GM21786 (cell line): ENCODE measurements at regions not wholly inside any gene's neighbourhood (a gene's known extent, or its start where the extent isn't known, plus 50 kb on each side); places are given as distances from the start of the nearest gene placed in this dataset.
"Not testable (repeated sequence)": the region's sequence is repeated elsewhere in the genome, so short reads cannot be mapped to it uniquely, and the experiment has no call there.

ENCODE experiments used
- ATAC-seq: cut with Tn5 transposase; IDR thresholded peaks from one replicate; pipeline ENCODE4 v1.9.1; 2021; ENCODE audit not compliant: unreplicated experiment

DNA sequence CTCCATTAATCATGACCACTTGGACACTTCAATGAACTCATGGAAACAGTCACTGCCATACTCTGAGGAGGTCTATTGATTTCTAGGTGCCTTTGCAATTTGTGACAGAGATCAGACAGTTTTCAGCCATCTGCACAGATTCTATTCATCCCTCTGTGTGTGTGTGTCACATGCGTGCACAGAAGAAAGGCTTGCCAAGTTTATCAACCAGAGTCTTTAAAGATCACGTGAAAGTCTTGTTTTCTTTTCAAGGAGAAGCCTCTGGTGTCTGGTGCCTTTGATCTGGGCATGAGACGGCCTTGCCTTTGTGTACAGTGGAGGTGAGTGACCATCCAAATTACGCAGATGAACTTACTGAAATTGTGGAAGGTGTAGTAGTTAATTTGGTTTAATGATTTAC lies 164.2 kb downstream of the VAPA start:
- no peak for ATAC-seq

DNA sequence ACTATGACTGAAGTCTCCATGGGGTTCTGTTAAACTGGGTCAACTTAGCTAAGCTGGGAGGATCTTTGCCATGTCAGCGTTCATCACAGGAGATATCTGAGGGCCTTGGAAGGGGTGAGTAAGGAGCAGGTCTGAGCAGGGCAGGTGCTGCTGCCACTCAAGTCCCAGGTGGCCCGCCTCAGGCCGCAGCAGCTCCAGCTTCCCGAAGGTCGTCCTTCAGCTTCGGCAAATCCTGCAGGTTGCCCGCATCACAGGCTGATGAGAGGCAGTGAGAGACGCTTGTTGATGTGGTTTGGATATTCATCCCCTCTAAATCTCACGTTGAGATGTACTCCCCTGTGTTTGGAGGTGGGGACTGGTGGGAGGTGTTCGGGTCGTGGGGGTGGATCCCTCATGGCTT lies 166.6 kb downstream of the VAPA start:
- ATAC-seq, result no peak

DNA sequence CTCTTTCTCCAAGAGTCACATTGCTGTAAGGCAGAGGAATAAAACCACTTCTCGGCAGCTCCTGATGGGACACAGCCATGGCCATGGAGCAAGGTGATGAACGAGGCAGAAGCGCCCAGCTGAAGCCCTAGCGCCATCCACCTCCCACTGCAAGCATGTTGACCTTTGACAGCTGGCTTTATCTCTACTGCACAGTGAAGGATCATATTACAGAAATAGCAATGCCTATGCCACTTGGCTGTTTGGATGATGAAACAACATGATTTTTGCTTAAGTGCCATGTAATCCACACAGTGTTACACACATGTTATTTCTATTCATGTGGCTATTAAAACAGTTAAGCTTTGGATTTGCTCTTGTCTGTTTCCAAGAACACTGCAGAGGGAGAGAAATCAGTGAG lies 167.7 kb downstream of the VAPA start:
- ATAC-seq, result no peak

DNA sequence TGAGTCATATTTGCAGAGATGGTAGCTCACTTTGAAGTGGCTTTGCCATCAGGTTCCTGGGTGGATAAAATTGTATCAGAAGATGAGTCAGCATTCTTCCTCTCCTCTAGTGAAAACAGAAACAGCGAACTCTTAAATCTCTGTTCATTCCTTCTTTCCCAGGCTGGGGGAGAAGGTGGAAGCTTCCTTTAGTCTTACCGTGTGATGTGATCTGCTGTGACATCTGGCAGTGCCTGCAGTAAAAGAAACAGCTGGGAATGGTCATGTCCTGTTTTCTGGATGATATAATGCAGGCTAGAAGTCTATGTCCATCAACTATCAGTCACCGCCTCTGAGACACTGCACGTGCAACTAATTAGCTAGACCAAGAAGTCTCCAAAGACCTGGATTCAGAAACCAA lies 171.6 kb downstream of the VAPA start:
- no peak for ATAC-seq

DNA sequence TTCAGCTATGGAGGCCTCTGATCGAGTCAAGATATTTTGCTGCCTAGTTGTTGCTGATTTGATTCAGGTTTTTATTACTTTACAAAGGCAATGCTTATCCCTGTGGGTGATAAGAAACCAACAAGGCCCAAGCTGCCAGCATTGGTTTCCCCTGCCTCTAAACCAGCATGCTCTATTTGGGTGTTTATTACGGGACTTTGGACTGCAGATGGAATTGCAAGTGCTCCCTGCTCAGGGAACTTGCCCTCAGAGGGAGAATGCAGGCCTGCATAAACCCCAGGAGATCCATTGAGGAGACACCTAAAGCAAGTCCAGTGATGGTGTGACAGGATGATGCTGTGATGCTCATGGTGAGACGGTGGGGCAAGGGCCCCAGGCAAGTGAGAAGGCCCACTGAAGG lies 172.1 kb downstream of the VAPA start:
- no peak for ATAC-seq

DNA sequence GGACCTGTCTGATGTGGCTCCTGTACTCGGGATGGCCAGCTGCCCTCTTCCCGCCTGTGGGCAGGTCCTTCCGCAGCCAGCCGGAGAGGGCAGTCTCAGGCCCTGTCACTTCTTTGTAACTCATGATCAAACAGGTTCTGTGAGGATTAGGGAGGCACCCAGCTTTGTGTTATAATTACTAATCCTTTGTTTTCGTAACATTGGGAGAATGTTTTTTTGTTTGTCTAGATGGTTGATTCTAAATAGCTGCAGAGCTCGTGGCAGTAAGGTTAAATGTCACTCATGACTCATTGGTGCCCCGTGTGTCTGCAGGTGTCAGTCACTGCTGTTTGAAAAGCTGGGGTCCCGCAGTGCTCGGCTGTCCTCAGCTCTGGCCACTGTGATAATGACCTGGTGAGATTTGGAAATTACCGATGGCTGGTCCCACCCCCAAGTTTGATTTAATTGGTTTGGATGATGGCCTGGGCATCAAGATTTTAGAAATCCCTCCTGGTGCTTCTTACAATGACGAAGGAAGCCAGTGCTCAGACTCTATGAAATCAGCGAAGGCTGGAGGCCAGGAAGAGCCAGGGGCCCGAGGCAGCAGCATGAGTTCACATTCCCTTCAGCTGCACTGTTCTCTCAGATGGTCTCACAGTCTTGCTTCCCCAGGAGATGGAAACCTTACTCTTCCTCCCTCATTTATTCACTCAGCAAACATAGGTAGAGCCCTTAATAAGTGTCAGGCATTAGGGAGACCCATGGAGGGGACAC lies 172.8 kb downstream of the VAPA start:
- ATAC-seq, result no peak

DNA sequence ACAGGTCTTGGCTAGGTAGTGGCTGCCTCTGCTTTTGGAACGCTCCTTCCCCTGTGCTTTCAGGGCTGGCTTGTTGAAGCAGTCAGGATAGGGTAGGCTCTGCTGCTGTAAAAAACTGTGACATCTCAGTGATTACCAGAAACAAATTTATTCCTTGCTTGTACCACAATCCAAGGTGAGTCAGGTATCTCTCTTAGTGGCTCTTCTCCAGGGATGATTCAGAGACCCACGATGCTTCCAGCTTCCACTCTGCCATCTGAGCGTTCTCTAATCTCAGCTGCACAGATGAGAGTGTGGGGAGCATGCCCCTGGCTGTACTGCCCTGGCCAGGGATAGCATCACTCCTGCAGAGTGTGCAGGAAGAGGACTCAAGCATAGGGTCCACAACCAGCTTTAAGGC lies 174.9 kb downstream of the VAPA start:
- ATAC-seq, result no peak

GRCh38 chr18:10089881-10090280 lies 176.1 kb downstream of the VAPA start:
- no peak for ATAC-seq

DNA sequence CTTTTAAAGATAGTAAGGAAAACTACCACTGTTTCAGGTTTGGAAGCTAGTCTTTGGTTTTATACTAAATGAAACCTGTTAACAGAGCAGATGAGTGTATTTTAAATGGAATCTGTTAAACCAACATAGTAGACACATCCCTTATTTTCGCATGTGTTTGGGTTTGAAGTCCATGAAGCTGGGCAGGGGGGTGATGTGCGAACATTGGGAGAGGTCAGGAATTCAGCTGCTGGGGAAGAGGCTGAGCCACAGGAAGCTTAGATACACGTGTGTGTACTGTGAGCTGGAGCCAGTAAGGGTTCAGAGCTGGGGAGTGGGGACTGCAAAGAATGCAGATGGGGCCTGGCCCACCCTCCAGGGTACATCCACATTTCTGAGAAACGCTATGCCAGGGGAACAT lies 176.9 kb downstream of the VAPA start:
- ATAC-seq, result no peak

- ATAC-seq, result no peak
These were observed 179.6 kb downstream of the VAPA start for GRCh38 chr18:10093445-10093844.

- no peak for ATAC-seq
These were observed 180.3 kb downstream of the VAPA start for GRCh38 chr18:10094154-10094553.

GRCh38 chr18:10094655-10095054 lies 180.8 kb downstream of the VAPA start:
- no peak for ATAC-seq

- ATAC-seq, result no peak
These were observed 181.5 kb downstream of the VAPA start for GRCh38 chr18:10095356-10095755.

DNA sequence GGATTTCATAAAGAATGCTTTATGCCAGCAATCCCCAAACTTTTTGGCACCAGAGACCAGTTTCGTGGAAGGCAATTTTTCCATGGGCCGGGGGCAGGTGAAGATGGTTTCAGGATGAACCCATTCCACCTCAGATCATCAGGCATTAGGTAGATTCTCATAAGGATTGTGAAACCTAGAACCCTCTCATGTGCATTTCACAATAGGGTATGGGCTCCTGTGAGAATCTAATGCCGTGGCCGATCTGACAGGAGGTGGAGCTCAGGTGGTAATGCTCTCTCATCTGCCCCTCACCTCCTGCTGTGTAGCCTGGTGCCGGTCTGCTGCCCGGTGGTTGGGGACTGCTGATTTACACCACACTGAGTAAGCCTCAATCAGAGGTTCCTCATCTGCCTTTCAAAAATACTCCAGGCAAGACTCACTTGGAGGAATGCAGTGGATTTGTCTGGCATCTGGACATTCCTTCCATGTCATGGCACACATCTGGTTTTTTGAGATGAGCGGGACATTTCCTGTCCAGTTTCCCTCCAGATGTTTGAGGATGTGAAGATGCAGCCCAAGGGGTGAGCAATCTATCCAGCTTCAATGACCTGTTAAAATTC lies 185.8 kb downstream of the VAPA start:
- no peak for ATAC-seq

GRCh38 chr18:10100196-10100595 lies 186.4 kb downstream of the VAPA start:
- ATAC-seq, result no peak

- no peak for ATAC-seq
These were observed 187.3 kb downstream of the VAPA start for GRCh38 chr18:10100941-10101701.

DNA sequence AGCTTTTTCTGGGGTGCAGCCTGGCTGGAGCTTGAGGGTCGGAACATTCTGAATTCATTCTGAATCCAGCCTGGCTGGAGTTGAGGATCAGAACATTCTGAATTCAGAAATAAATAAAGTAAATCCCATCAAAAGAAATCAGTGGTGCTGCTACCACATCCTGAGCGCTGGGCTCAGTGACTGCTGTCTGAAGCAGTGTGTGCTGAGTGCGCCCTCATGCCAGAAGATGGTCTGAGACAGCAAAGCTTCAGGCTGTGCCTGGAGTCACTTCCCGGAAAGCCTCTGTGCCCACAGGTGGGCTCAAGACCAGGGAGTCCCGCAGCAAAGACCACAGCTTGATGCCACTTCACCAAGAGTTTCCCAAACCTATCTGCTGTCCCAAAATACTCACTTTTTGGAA lies 187.9 kb downstream of the VAPA start:
- no peak for ATAC-seq

GRCh38 chr18:10105118-10105517 lies 191.3 kb downstream of the VAPA start:
- ATAC-seq, result not testable (repeated sequence)

DNA sequence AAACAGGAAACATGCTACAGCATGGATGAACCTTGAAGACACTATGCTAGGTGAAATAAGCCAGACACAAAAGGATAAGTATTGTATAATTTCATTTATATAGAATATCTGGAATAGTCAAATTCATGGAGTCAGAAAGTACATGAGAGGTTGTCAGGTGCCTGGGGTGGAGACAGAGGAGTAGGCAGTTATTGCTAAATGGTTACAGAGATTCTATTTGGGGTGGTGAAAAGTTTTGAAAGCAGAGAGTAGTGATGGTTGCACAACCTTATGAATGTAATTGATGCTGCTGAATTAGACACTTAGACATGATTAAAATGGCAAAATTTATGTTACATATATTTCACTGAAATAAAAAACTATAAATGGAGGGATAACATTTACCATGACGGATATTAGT lies 197.4 kb downstream of the VAPA start:
- ATAC-seq, result no peak

- ATAC-seq, result no peak
These were observed 198.1 kb downstream of the VAPA start for GRCh38 chr18:10111944-10112343.

- no peak for ATAC-seq
These were observed 199.6 kb downstream of the VAPA start for GRCh38 chr18:10113121-10114022.
